GM13976 (cell line): ENCODE measurements at regions not wholly inside any gene's neighbourhood (a gene's known extent, or its start where the extent isn't known, plus 50 kb on each side); places are given as distances from the start of the nearest gene placed in this dataset.

Source experiments
- DNase-seq: peaks from one replicate; pipeline ENCODE4 v3.0.0; 2012; ENCODE audit warnings: low spot score
- CTCF ChIP-seq: IDR thresholded peaks from 2 replicates; pipeline ENCODE4 v1.5.1; 2012; ENCODE audit warnings: borderline replicate concordance, mild to moderate bottlenecking; ENCODE audit not compliant: insufficient read depth; ENCODE audit errors: extremely low read depth, missing control alignments, control extremely low read depth
- in situ Hi-C: fragments of 300-500 bp; cut with MboI; formaldehyde crosslinking; loops from one replicate; pipeline ENCODE4 v1.12.0; 2022; ENCODE audit warnings: low sequenced_read_pairs, mixed read lengths, inconsistent platforms; ENCODE audit not compliant: unreplicated experiment

- TF ChIP-seq CTCF, result no peak
- DNase-seq, result no peak
- in situ Hi-C loops, result no loop called here
Observed at GRCh38 chr4:123827511-123827910, 430.9 kb downstream of the SPRY1 start.

- TF ChIP-seq CTCF, result no peak
- no peak for DNase-seq
- in situ Hi-C loops, result no loop called here
Observed at GRCh38 chr4:123830930-123831329, 434.3 kb downstream of the SPRY1 start.

GRCh38 chr4:123832173-123833026 is 435.8 kb downstream of the SPRY1 start:
- no peak for DNase-seq
- in situ Hi-C loops, result no loop called here
- TF ChIP-seq CTCF, result no peak

- no peak for DNase-seq
- in situ Hi-C loops, result no loop called here
- TF ChIP-seq CTCF, result no peak
Observed at GRCh38 chr4:123833171-123833643, 436.6 kb downstream of the SPRY1 start.

- in situ Hi-C loops, result no loop called here
- TF ChIP-seq CTCF, result no peak
- no peak for DNase-seq
Observed at GRCh38 chr4:123835831-123836590, 439.4 kb downstream of the SPRY1 start.

- DNase-seq, result no peak
- no peak for TF ChIP-seq CTCF
- in situ Hi-C loops, result no loop called here
Observed at GRCh38 chr4:123836851-123837595, 440.4 kb downstream of the SPRY1 start.
